ENCODE measurements at regions not wholly inside any gene's neighbourhood (a gene's known extent, or its start where the extent isn't known, plus 50 kb on each side); places are given as distances from the start of the nearest gene placed in this dataset.

GRCh38 chr12:108430245-108430644, 84.8 kb upstream of the FICD start:
- peaks cover 5% of the 10 kb centered on the region for H3K4me1 ChIP-seq (ENCODE audit: insufficient read depth, low read length, poor library complexity, severe bottlenecking)
- CTCF ChIA-PET: no interaction called here
- no peaks in the 10 kb centered on the region for H3K36me3 ChIP-seq (ENCODE audit: insufficient read depth, low read length, poor library complexity, severe bottlenecking)
- no peaks in the 10 kb centered on the region for H3K9me3 ChIP-seq (ENCODE audit: low read depth, low read length, poor library complexity, severe bottlenecking)
- intact Hi-C loops (cut with micrococcal nuclease; ENCODE audit: unreplicated experiment): no loop called here
- TF ChIP-seq EZH2 (IDR thresholded peaks at IDR 0.05; ENCODE audit: borderline replicate concordance, low read depth, low read length, poor library complexity, severe bottlenecking) (no peak), CTCF (conservative IDR thresholded peaks at IDR 0.05; ENCODE audit: low read depth, low read length) (no peak)
- H3K27ac ChIP-seq (ENCODE audit: low read depth, low read length, poor library complexity, severe bottlenecking): no peak overlapping the region
- BruUV-seq (replicated peaks): no TSS peak
- peak; percentile 65 for DNase-seq (ENCODE audit: low spot score)
- H3K27me3 ChIP-seq (replicated peaks; ENCODE audit: insufficient read depth, low read depth, low read length, poor library complexity): no peaks in the 10 kb centered on the region
- H3K4me3 ChIP-seq (ENCODE audit: low read depth, low read length, poor library complexity, severe bottlenecking): no peak overlapping the region
- POLR2A ChIA-PET (ENCODE audit: low non-redundant PET): no interaction called here

DNA sequence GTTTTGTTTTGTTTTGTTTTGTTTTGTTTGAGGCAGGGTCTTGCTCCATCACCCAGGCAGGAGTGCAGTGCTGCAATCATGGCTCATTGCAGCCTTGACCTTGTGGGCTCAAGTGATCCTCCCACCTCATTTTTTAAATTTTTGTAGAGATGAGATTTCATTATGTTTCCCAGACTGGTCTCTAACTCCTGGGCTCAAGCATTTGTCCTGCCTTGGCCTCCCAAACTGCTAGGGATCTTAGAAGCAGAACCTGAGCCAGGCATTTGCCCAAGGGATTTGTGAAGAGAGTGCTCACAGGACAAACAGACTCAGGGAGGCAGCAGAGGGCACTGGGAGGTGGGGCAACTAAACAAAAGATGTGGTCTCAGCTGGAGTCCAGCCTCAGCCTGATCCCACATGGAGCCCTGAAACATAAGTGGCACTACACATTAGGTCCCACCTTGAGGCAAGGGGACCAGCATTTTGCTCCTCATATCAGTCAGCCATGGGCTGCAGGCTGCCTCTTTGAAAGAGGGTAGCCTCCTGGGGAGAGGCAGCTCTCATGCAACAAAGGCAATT, 86.2 kb upstream of the CMKLR1 start:
- Histone ChIP-seq H3K36me3 (ENCODE audit: insufficient read depth, low read length, poor library complexity, severe bottlenecking) (no peaks in the 10 kb centered on the region), H3K27ac (ENCODE audit: low read depth, low read length, poor library complexity, severe bottlenecking) (no peak overlapping the region), H3K4me3 (ENCODE audit: low read depth, low read length, poor library complexity, severe bottlenecking) (no peak overlapping the region), H3K9me3 (ENCODE audit: low read depth, low read length, poor library complexity, severe bottlenecking) (no peaks in the 10 kb centered on the region), H3K27me3 (replicated peaks; ENCODE audit: insufficient read depth, low read depth, low read length, poor library complexity) (no peaks in the 10 kb centered on the region), H3K4me1 (ENCODE audit: insufficient read depth, low read length, poor library complexity, severe bottlenecking) (peaks cover 6% of the 10 kb centered on the region)
- ChIA-PET POLR2A (ENCODE audit: low non-redundant PET) (no interaction called here), CTCF (no interaction called here)
- intact Hi-C loops (cut with micrococcal nuclease; ENCODE audit: unreplicated experiment): no loop called here
- no peak for DNase-seq (ENCODE audit: low spot score)
- TF ChIP-seq CTCF (conservative IDR thresholded peaks at IDR 0.05; ENCODE audit: low read depth, low read length) (0 out of 2 replicates have a peak, but pooled peaks have one; percentile 16), EZH2 (IDR thresholded peaks at IDR 0.05; ENCODE audit: borderline replicate concordance, low read depth, low read length, poor library complexity, severe bottlenecking) (no peak)
- no TSS peak for BruUV-seq (replicated peaks)

DNA sequence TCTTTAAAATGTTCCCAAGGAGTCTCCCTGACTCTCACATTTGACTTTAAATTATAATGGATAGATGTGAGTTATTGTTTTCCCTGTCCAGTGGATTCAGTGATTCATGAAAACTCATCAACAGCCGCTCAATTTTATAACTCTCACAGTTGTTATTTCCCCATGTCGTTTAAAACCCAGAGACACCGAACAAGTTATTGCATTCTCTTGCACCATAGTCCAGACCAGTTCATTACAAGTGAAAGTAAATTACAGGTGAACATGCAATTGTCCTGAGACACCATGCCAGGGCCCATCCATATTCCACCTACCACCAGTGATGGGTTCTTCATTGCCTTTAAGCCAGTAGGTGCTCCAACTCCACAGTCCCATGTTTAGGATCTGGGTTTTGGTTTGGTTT, 85.7 kb upstream of the CMKLR1 start:
- intact Hi-C loops (cut with micrococcal nuclease; ENCODE audit: unreplicated experiment): no loop called here
- TF ChIP-seq CTCF (conservative IDR thresholded peaks at IDR 0.05; ENCODE audit: low read depth, low read length) (no peak), EZH2 (IDR thresholded peaks at IDR 0.05; ENCODE audit: borderline replicate concordance, low read depth, low read length, poor library complexity, severe bottlenecking) (no peak)
- peaks cover 6% of the 10 kb centered on the region for H3K4me1 ChIP-seq (ENCODE audit: insufficient read depth, low read length, poor library complexity, severe bottlenecking)
- DNase-seq (ENCODE audit: low spot score): no peak
- H3K27me3 ChIP-seq (replicated peaks; ENCODE audit: insufficient read depth, low read depth, low read length, poor library complexity): no peaks in the 10 kb centered on the region
- no peak overlapping the region for H3K27ac ChIP-seq (ENCODE audit: low read depth, low read length, poor library complexity, severe bottlenecking)
- no peak overlapping the region for H3K4me3 ChIP-seq (ENCODE audit: low read depth, low read length, poor library complexity, severe bottlenecking)
- ChIA-PET CTCF (no interaction called here), POLR2A (ENCODE audit: low non-redundant PET) (no interaction called here)
- H3K36me3 ChIP-seq (ENCODE audit: insufficient read depth, low read length, poor library complexity, severe bottlenecking): no peaks in the 10 kb centered on the region
- H3K9me3 ChIP-seq (ENCODE audit: low read depth, low read length, poor library complexity, severe bottlenecking): no peaks in the 10 kb centered on the region
- no TSS peak for BruUV-seq (replicated peaks)
